ENCODE measurements at regions not wholly inside any gene's neighbourhood (a gene's known extent, or its start where the extent isn't known, plus 50 kb on each side); places are given as distances from the start of the nearest gene placed in this dataset.

GRCh38 chr13:103961129-103961528, 894.9 kb upstream of the SLC10A2 start:
- H3K56ac ChIP-seq (replicated peaks; ENCODE audit: insufficient read length, low read depth, low read length) = no peak overlapping the region
- no peak for TF ChIP-seq CHD7 (IDR thresholded peaks at IDR 0.05; ENCODE audit: insufficient replicate concordance, low read length)
- H3K79me1 ChIP-seq (ENCODE audit: low read depth, low read length) = no peaks in the 10 kb centered on the region
- H2BK15ac ChIP-seq (ENCODE audit: low read length) = no peak overlapping the region
- H3K36me3 ChIP-seq (ENCODE audit: control insufficient read depth in 2 of 4, insufficient read depth in 4 of 4, low read length in 3 of 4) = no peaks in the 10 kb centered on the region
- H3K4me3 ChIP-seq (ENCODE audit: extremely low read depth in 1 of 4, insufficient read depth in 2 of 4, low read depth in 3 of 4, low read length in 4 of 4) = no peak overlapping the region
- H3K23me2 ChIP-seq (ENCODE audit: low read depth, low read length) = no peaks in the 10 kb centered on the region
- H2AFZ ChIP-seq (ENCODE audit: low read length) = no peak overlapping the region
- no peaks in the 10 kb centered on the region for H3K79me2 ChIP-seq (ENCODE audit: control insufficient read depth in 1 of 2, insufficient read depth in 2 of 2, low read length in 2 of 2)
- FAIRE-seq = no peak
- no peak overlapping the region for H4K5ac ChIP-seq (ENCODE audit: insufficient read length, low read depth, low read length)
- H3K9ac ChIP-seq (replicated peaks in 1 of 4; ENCODE audit: extremely low read depth in 1 of 4, low read depth in 3 of 4, low read length in 3 of 4) = no peak overlapping the region
- no peak overlapping the region for H2BK12ac ChIP-seq (ENCODE audit: low read depth, low read length)
- H3K18ac ChIP-seq (ENCODE audit: extremely low read depth, low read length) = no peak overlapping the region
- H2BK120ac ChIP-seq (replicated peaks; ENCODE audit: low read depth, low read length) = no peak overlapping the region
- H3K27ac ChIP-seq (ENCODE audit: low read depth, low read length) = no peak overlapping the region
- no peak overlapping the region for H2BK5ac ChIP-seq (ENCODE audit: low read depth, low read length)
- H3K4me1 ChIP-seq (replicated peaks in 1 of 4; ENCODE audit: control insufficient read depth in 3 of 4, insufficient read depth in 4 of 4, low read length in 3 of 4) = no peaks in the 10 kb centered on the region
- no peaks in the 10 kb centered on the region for H3K9me3 ChIP-seq (ENCODE audit: insufficient read depth in 2 of 2, low read depth in 1 of 2, low read length in 1 of 2)
- CTCF ChIA-PET (ENCODE audit: partially characterized antibody) = no interaction called here
- H4K91ac ChIP-seq (replicated peaks; ENCODE audit: insufficient read length, low read length) = no peak overlapping the region
- no peak overlapping the region for H2BK20ac ChIP-seq (ENCODE audit: low read length)
- no peak overlapping the region for H3K4ac ChIP-seq (replicated peaks; ENCODE audit: insufficient read length, low read depth, low read length)
- DNase-seq (ENCODE audit: low read depth in 1 of 2, low spot score in 2 of 2) = no peak
- no peak overlapping the region for H3K4me2 ChIP-seq (ENCODE audit: insufficient read depth in 1 of 2, low read depth in 2 of 2, low read length in 2 of 2)
- H3K23ac ChIP-seq (ENCODE audit: insufficient read length) = no peak overlapping the region
- POLR2A ChIA-PET (ENCODE audit: partially characterized antibody) = no interaction called here
- no peak overlapping the region for H4K8ac ChIP-seq (ENCODE audit: extremely low read depth, insufficient read depth, low read length)
- H2AK5ac ChIP-seq (ENCODE audit: low read depth, low read length) = no peak overlapping the region
- peaks cover 0 to 1% (median 0%) of the 10 kb centered on the region in 4 experiments; a peak in 1 of 7 replicates for H3K27me3 ChIP-seq (replicated peaks in 1 of 4; ENCODE audit: control insufficient read depth in 3 of 4, extremely low read depth in 1 of 4, insufficient read depth in 3 of 4, low read length in 3 of 4)
- H3K14ac ChIP-seq (ENCODE audit: insufficient read length) = no peak overlapping the region
- H4K20me1 ChIP-seq (replicated peaks in 1 of 2; ENCODE audit: control insufficient read depth in 1 of 2, insufficient read depth in 2 of 2, low read length in 2 of 2) = no peaks in the 10 kb centered on the region
